Duodenal mucosa (tissue), 2 donors: ENCODE measurements at regions not wholly inside any gene's neighbourhood (a gene's known extent, or its start where the extent isn't known, plus 50 kb on each side); places are given as distances from the start of the nearest gene placed in this dataset.
"Not testable (repeated sequence)": the region's sequence is repeated elsewhere in the genome, so short reads cannot be mapped to it uniquely, and the experiment has no call there.

Experiments used
- H3K27ac ChIP-seq: one replicate; pipeline ENCODE4 v1.7.0; 2013; ENCODE audit warnings: low read depth, low read length
- H3K27me3 ChIP-seq, 2 donors: one replicate each; pipeline ENCODE4 v1.7.0; 2013; ENCODE audit warnings: low read length in 2 of 2, control low read depth in 1 of 2; ENCODE audit not compliant: insufficient read depth in 2 of 2, control insufficient read depth in 1 of 2
- H3K36me3 ChIP-seq, 2 donors: one replicate each; pipeline ENCODE4 v1.7.0; 2013; ENCODE audit warnings: low read length in 2 of 2, control low read depth in 1 of 2; ENCODE audit not compliant: insufficient read depth in 2 of 2, control insufficient read depth in 1 of 2
- H3K4me1 ChIP-seq, 2 donors: one replicate each; pipeline ENCODE4 v1.7.0; 2013; ENCODE audit warnings: low read length in 2 of 2, control low read depth in 1 of 2; ENCODE audit not compliant: insufficient read depth in 2 of 2, control insufficient read depth in 1 of 2
- H3K4me3 ChIP-seq, 2 donors: one replicate each; pipeline ENCODE4 v1.7.0; 2013; ENCODE audit warnings: low read length in 2 of 2, low read depth in 1 of 2
- H3K9ac ChIP-seq, 2 donors: one replicate each; pipeline ENCODE4 v1.7.0; 2013; ENCODE audit warnings: low read length in 2 of 2, low read depth in 1 of 2
- H3K9me3 ChIP-seq, 2 donors: one replicate each; pipeline ENCODE4 v1.7.0; 2013; ENCODE audit warnings: low read length in 2 of 2, control low read depth in 1 of 2; ENCODE audit not compliant: control insufficient read depth in 1 of 2

- Histone ChIP-seq H3K36me3 (no peaks in the 10 kb centered on the region), H3K27me3 (no peaks in the 10 kb centered on the region), H3K4me3 (no peak overlapping the region), H3K27ac (no peak overlapping the region), H3K4me1 (no peaks in the 10 kb centered on the region), H3K9ac (no peak overlapping the region), H3K9me3 (peaks cover 0 to 10% of the 10 kb centered on the region in 2 donors)
Observed at GRCh38 chr4:126404549-126404948, 1089.8 kb downstream of the FAT4 start.

GRCh38 chr4:126405369-126405982 lies 1090.7 kb downstream of the FAT4 start:
- no peaks in the 10 kb centered on the region for H3K27me3 ChIP-seq
- H3K27ac ChIP-seq, result no peak overlapping the region
- no peak overlapping the region for H3K4me3 ChIP-seq
- peaks cover 0 to 10% of the 10 kb centered on the region in 2 donors for H3K9me3 ChIP-seq
- H3K9ac ChIP-seq, result no peak overlapping the region
- H3K36me3 ChIP-seq, result no peaks in the 10 kb centered on the region
- no peaks in the 10 kb centered on the region for H3K4me1 ChIP-seq

GRCh38 chr4:126409746-126410145 lies 1095.0 kb downstream of the FAT4 start:
- no peak overlapping the region for H3K4me3 ChIP-seq
- no peaks in the 10 kb centered on the region for H3K4me1 ChIP-seq
- no peaks in the 10 kb centered on the region for H3K27me3 ChIP-seq
- H3K27ac ChIP-seq, result no peak overlapping the region
- no peak overlapping the region for H3K9ac ChIP-seq
- peaks cover 0 to 9% of the 10 kb centered on the region in 2 donors for H3K9me3 ChIP-seq
- no peaks in the 10 kb centered on the region for H3K36me3 ChIP-seq

- H3K36me3 ChIP-seq, result no peaks in the 10 kb centered on the region
- H3K4me1 ChIP-seq, result no peaks in the 10 kb centered on the region
- H3K9me3 ChIP-seq, result peaks cover 0 to 2% of the 10 kb centered on the region in 2 donors
- no peak overlapping the region for H3K9ac ChIP-seq
- no peaks in the 10 kb centered on the region for H3K27me3 ChIP-seq
- H3K4me3 ChIP-seq, result no peak overlapping the region
- H3K27ac ChIP-seq, result no peak overlapping the region
Observed at GRCh38 chr4:126411047-126411446, 1096.3 kb downstream of the FAT4 start.

- not testable (repeated sequence) for H3K4me1 ChIP-seq, H3K36me3 ChIP-seq, H3K9ac ChIP-seq, H3K27ac ChIP-seq, H3K9me3 ChIP-seq, H3K27me3 ChIP-seq, H3K4me3 ChIP-seq
Observed at GRCh38 chr4:126412310-126412709, 1097.6 kb downstream of the FAT4 start.

- H3K27ac ChIP-seq, result no peak overlapping the region
- no peak overlapping the region for H3K4me3 ChIP-seq
- H3K9ac ChIP-seq, result no peak overlapping the region
- H3K36me3 ChIP-seq, result no peaks in the 10 kb centered on the region
- H3K9me3 ChIP-seq, result peaks cover 2 to 4% of the 10 kb centered on the region in 2 donors
- H3K4me1 ChIP-seq, result no peaks in the 10 kb centered on the region
- no peaks in the 10 kb centered on the region for H3K27me3 ChIP-seq
Observed at GRCh38 chr4:126414741-126415140, 1100.0 kb downstream of the FAT4 start.

- H3K27ac ChIP-seq, result no peak overlapping the region
- no peak overlapping the region for H3K9ac ChIP-seq
- no peaks in the 10 kb centered on the region for H3K27me3 ChIP-seq
- no peak overlapping the region for H3K4me3 ChIP-seq
- H3K9me3 ChIP-seq, result peaks cover 2 to 4% of the 10 kb centered on the region in 2 donors
- H3K4me1 ChIP-seq, result no peaks in the 10 kb centered on the region
- no peaks in the 10 kb centered on the region for H3K36me3 ChIP-seq
Observed at GRCh38 chr4:126419266-126419665, 1104.5 kb downstream of the FAT4 start.

GRCh38 chr4:126427853-126428252 lies 1113.1 kb downstream of the FAT4 start:
- Histone ChIP-seq H3K27ac (no peak overlapping the region), H3K9ac (no peak overlapping the region), H3K4me3 (no peak overlapping the region), H3K4me1 (no peaks in the 10 kb centered on the region), H3K9me3 (peaks cover 0 to 6% of the 10 kb centered on the region in 2 donors), H3K27me3 (no peaks in the 10 kb centered on the region), H3K36me3 (no peaks in the 10 kb centered on the region)

- Histone ChIP-seq H3K27me3 (no peaks in the 10 kb centered on the region), H3K9me3 (peaks cover 0 to 4% of the 10 kb centered on the region in 2 donors), H3K36me3 (no peaks in the 10 kb centered on the region), H3K4me1 (no peaks in the 10 kb centered on the region), H3K27ac (no peak overlapping the region), H3K4me3 (no peak overlapping the region), H3K9ac (no peak overlapping the region)
Observed at GRCh38 chr4:126431049-126431448, 1116.3 kb downstream of the FAT4 start.

- Histone ChIP-seq H3K9ac (no peak overlapping the region), H3K4me3 (no peak overlapping the region), H3K4me1 (no peaks in the 10 kb centered on the region), H3K9me3 (no peaks in the 10 kb centered on the region), H3K27ac (no peak overlapping the region), H3K36me3 (no peaks in the 10 kb centered on the region), H3K27me3 (no peaks in the 10 kb centered on the region)
Observed at GRCh38 chr4:126435491-126435890, 1120.7 kb downstream of the FAT4 start.

- no peak overlapping the region for H3K27ac ChIP-seq
- H3K4me1 ChIP-seq, result no peaks in the 10 kb centered on the region
- no peak overlapping the region for H3K9ac ChIP-seq
- H3K27me3 ChIP-seq, result no peaks in the 10 kb centered on the region
- no peak overlapping the region for H3K4me3 ChIP-seq
- no peaks in the 10 kb centered on the region for H3K36me3 ChIP-seq
- H3K9me3 ChIP-seq, result no peaks in the 10 kb centered on the region
Observed at GRCh38 chr4:126440297-126440696, 1125.5 kb downstream of the FAT4 start.
